Hepatocyte (in vitro differentiated cells): ENCODE measurements at regions not wholly inside any gene's neighbourhood (a gene's known extent, or its start where the extent isn't known, plus 50 kb on each side); places are given as distances from the start of the nearest gene placed in this dataset.

Experiments used
- DNase-seq: peaks from one replicate; pipeline ENCODE4 v3.0.0-alpha.2; 2016; ENCODE audit warnings: low spot score
- H2AFZ ChIP-seq: fragments of 200-600 bp; sonication (generic); 2 replicates; pipeline ENCODE4 v1.6.0; 2016; ENCODE audit warnings: antibody characterized with exemption, mild to moderate bottlenecking
- H3K27ac ChIP-seq: fragments of 200-600 bp; sonication (generic); 2 replicates; pipeline ENCODE4 v1.5.1; 2016; ENCODE audit warnings: mild to moderate bottlenecking
- H3K27me3 ChIP-seq: fragments of 200-600 bp; sonication (generic); 2 replicates; pipeline ENCODE4 v1.6.1; 2016
- H3K36me3 ChIP-seq: fragments of 200-600 bp; sonication (generic); replicated peaks from 2 replicates; pipeline ENCODE4 v1.5.1; 2016; ENCODE audit warnings: low read depth; ENCODE audit not compliant: insufficient read depth
- H3K4me1 ChIP-seq: fragments of 200-600 bp; sonication (generic); 2 replicates; pipeline ENCODE4 v1.5.1; 2016; ENCODE audit warnings: mild to moderate bottlenecking, moderate library complexity; ENCODE audit not compliant: insufficient read depth
- H3K4me2 ChIP-seq: fragments of 200-600 bp; sonication (generic); 2 replicates; pipeline ENCODE4 v1.6.0; 2016
- H3K4me3 ChIP-seq: fragments of 200-600 bp; sonication (generic); 2 replicates; pipeline ENCODE4 v1.5.1; 2016; ENCODE audit warnings: mild to moderate bottlenecking
- H3K79me2 ChIP-seq: fragments of 200-600 bp; sonication (generic); 2 replicates; pipeline ENCODE4 v1.6.0; 2017; ENCODE audit warnings: mild to moderate bottlenecking
- H3K9me2 ChIP-seq: fragments of 200-600 bp; sonication (generic); replicated peaks from 2 replicates; pipeline ENCODE4 v1.6.0; 2017; ENCODE audit warnings: mild to moderate bottlenecking; ENCODE audit not compliant: insufficient read depth
- H3K9me3 ChIP-seq: fragments of 200-600 bp; sonication (generic); 2 replicates; pipeline ENCODE4 v1.5.1; 2016; ENCODE audit warnings: low read depth, mild to moderate bottlenecking
- H4K20me1 ChIP-seq: fragments of 200-600 bp; sonication (generic); 2 replicates; pipeline ENCODE4 v1.6.0; 2016; ENCODE audit warnings: mild to moderate bottlenecking; ENCODE audit not compliant: insufficient read depth, poor library complexity, severe bottlenecking
- CTCF ChIP-seq: fragments of 200-600 bp; sonication (generic); IDR thresholded peaks from 2 replicates; pipeline ENCODE4 v1.5.1; 2016; ENCODE audit warnings: antibody characterized with exemption, mild to moderate bottlenecking; ENCODE audit not compliant: poor library complexity
- EZH2 ChIP-seq: fragments of 200-600 bp; sonication (generic); IDR thresholded peaks from 2 replicates; pipeline ENCODE4 v1.6.1; 2016; ENCODE audit warnings: antibody characterized with exemption, mild to moderate bottlenecking, borderline replicate concordance
- EZH2phosphoT487 ChIP-seq: fragments of 200-600 bp; sonication (generic); IDR thresholded peaks from one replicate; pipeline ENCODE4 v1.6.1; 2018; ENCODE audit warnings: antibody characterized with exemption, mild to moderate bottlenecking, low read depth, moderate library complexity; ENCODE audit not compliant: unreplicated experiment, severe bottlenecking
- WGBS: methylation state at CpG from one replicate; pipeline ENCODE4 v1.1.6; 2016; ENCODE audit warnings: low lambda C conversion rate; ENCODE audit errors: missing lambda C conversion rate; 5-methylcytosine and 5-hydroxymethylcytosine counted together

DNA sequence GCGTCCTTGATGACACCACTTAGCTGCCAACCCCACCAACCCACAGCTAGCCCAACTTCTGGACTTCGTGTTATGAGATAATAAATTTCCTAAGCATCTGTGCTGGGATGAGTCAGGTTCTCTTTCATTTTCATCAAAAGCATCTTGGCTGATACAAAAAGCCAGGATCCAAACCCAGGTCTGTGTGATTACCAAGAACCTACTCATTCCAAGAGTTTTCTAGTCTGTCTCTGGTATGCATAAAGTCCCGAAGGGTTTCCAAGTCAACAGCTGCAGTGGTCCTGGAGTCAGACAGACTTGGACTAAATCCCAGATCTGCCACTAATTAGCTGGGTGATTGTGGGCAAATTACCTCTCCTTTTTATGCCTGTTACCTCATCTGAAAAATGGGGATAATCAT is 55.5 kb upstream of the SERP2 start:
- H3K79me2 ChIP-seq: no peaks in the 10 kb centered on the region
- no peaks in the 10 kb centered on the region for H3K9me2 ChIP-seq
- DNase-seq: no peak
- H3K4me3 ChIP-seq: no peak overlapping the region
- TF ChIP-seq EZH2phosphoT487 (no peak), CTCF (no peak), EZH2 (no peak)
- no peaks in the 10 kb centered on the region for H3K27me3 ChIP-seq
- no peak overlapping the region for H3K27ac ChIP-seq
- 78% methylated on average over 3 of the region's 3 CpGs for WGBS
- H3K4me1 ChIP-seq: no peaks in the 10 kb centered on the region
- H4K20me1 ChIP-seq: no peaks in the 10 kb centered on the region
- no peaks in the 10 kb centered on the region for H3K36me3 ChIP-seq
- H3K4me2 ChIP-seq: no peak overlapping the region
- no peak overlapping the region for H2AFZ ChIP-seq
- no peaks in the 10 kb centered on the region for H3K9me3 ChIP-seq

- Histone ChIP-seq H3K9me3 (no peaks in the 10 kb centered on the region), H3K4me2 (no peak overlapping the region), H3K9me2 (no peaks in the 10 kb centered on the region), H4K20me1 (no peaks in the 10 kb centered on the region), H3K27me3 (no peaks in the 10 kb centered on the region), H3K4me3 (no peak overlapping the region), H3K27ac (no peak overlapping the region), H3K79me2 (no peaks in the 10 kb centered on the region), H2AFZ (no peak overlapping the region), H3K36me3 (no peaks in the 10 kb centered on the region), H3K4me1 (no peaks in the 10 kb centered on the region)
- no peak for TF ChIP-seq EZH2phosphoT487
- no peak for TF ChIP-seq EZH2
- TF ChIP-seq CTCF: no peak
- no peak for DNase-seq
Measured at GRCh38 chr13:44320611-44321010, 53.0 kb upstream of the SERP2 start.

- H3K9me2 ChIP-seq: no peaks in the 10 kb centered on the region
- 92% methylated on average over 2 of the region's 2 CpGs for WGBS
- TF ChIP-seq EZH2phosphoT487 (no peak), EZH2 (no peak), CTCF (no peak)
Measured at GRCh38 chr13:44321961-44322360, 51.7 kb upstream of the SERP2 start.

GRCh38 chr13:44322928-44323327 is 50.7 kb upstream of the SERP2 start:
- no peaks in the 10 kb centered on the region for H3K9me3 ChIP-seq
- peak; percentile 46 for DNase-seq
- H3K4me3 ChIP-seq: no peak overlapping the region
- peak overlapping the region; percentile 56 for H3K27ac ChIP-seq
- no peaks in the 10 kb centered on the region for H3K27me3 ChIP-seq
- H2AFZ ChIP-seq: peak overlapping the region; percentile 0
- H3K36me3 ChIP-seq: no peaks in the 10 kb centered on the region
- WGBS: 47% methylated on average over 2 of the region's 2 CpGs
- H3K4me2 ChIP-seq: no peak overlapping the region
- H3K4me1 ChIP-seq: no peaks in the 10 kb centered on the region
- TF ChIP-seq EZH2 (no peak), CTCF (no peak), EZH2phosphoT487 (no peak)
- no peaks in the 10 kb centered on the region for H4K20me1 ChIP-seq
- no peaks in the 10 kb centered on the region for H3K79me2 ChIP-seq
- H3K9me2 ChIP-seq: no peaks in the 10 kb centered on the region

More at GRCh38 chr13:44321961-44322360, 51.7 kb upstream of the SERP2 start:
- H3K36me3 ChIP-seq: no peaks in the 10 kb centered on the region
- H3K4me2 ChIP-seq: no peak overlapping the region
- DNase-seq: no peak
- no peak overlapping the region for H2AFZ ChIP-seq
- H3K4me1 ChIP-seq: no peaks in the 10 kb centered on the region
- no peak overlapping the region for H3K4me3 ChIP-seq
- H3K9me3 ChIP-seq: no peaks in the 10 kb centered on the region
- no peak overlapping the region for H3K27ac ChIP-seq
- H4K20me1 ChIP-seq: no peaks in the 10 kb centered on the region
- H3K79me2 ChIP-seq: no peaks in the 10 kb centered on the region
- H3K27me3 ChIP-seq: no peaks in the 10 kb centered on the region
